ENCODE measurements at regions not wholly inside any gene's neighbourhood (a gene's known extent, or its start where the extent isn't known, plus 50 kb on each side); places are given as distances from the start of the nearest gene placed in this dataset.

GRCh38 chr11:13800901-13801300, 132.4 kb downstream of the FAR1 start:
- Mint-ChIP-seq H3K4me3 (no peak overlapping the region), H3K27me3 (ENCODE audit: low read depth) (no peaks in the 10 kb centered on the region; the same call in 1 of the 2 replicates), H3K4me1 (no peaks in the 10 kb centered on the region), H3K36me3 (peaks cover 16% of the 10 kb centered on the region), H3K9me3 (peaks cover 35% of the 10 kb centered on the region), H3K27ac (no peak overlapping the region)
- POLR2A ChIA-PET = no interaction called here
- CTCF ChIA-PET = no interaction called here
- DNase-seq (ENCODE audit: low spot score) = no peak
- ATAC-seq = no peak
- TF ChIP-seq EMX1 (CRISPR knock-in tag; IDR thresholded peaks at IDR 0.05) (no peak), ZNF317 (CRISPR knock-in tag; IDR thresholded peaks at IDR 0.05; ENCODE audit: borderline replicate concordance, low read depth) (peak; percentile 88)

- Mint-ChIP-seq H3K36me3 (peaks cover 4% of the 10 kb centered on the region), H3K4me3 (no peak overlapping the region), H3K27ac (no peak overlapping the region), H3K9me3 (peaks cover 22% of the 10 kb centered on the region), H3K27me3 (ENCODE audit: low read depth) (no peaks in the 10 kb centered on the region; the same call in 1 of the 2 replicates), H3K4me1 (no peaks in the 10 kb centered on the region)
- TF ChIP-seq MXD4 (CRISPR knock-in tag; IDR thresholded peaks at IDR 0.05; ENCODE audit: borderline replicate concordance) = no peak
- no peak for TF ChIP-seq NFE2L1 (CRISPR knock-in tag; IDR thresholded peaks at IDR 0.05)
- TF ChIP-seq ELF4 (CRISPR knock-in tag; IDR thresholded peaks at IDR 0.05; ENCODE audit: low read depth) = no peak
- TF ChIP-seq ZNF425 (CRISPR knock-in tag; conservative IDR thresholded peaks at IDR 0.05) = no peak
- TF ChIP-seq RORB (CRISPR knock-in tag; IDR thresholded peaks at IDR 0.05) = no peak
- TF ChIP-seq USF1 (CRISPR knock-in tag; IDR thresholded peaks at IDR 0.05) = no peak
- no peak for TF ChIP-seq SP1 (CRISPR knock-in tag; conservative IDR thresholded peaks at IDR 0.05)
- no peak for TF ChIP-seq SMAD3 (CRISPR knock-in tag; IDR thresholded peaks at IDR 0.05; ENCODE audit: borderline replicate concordance)
- CTCF ChIA-PET = no interaction called here
- ATAC-seq = no peak
- no peak for DNase-seq (ENCODE audit: low spot score)
- POLR2A ChIA-PET = no interaction called here
Measured at GRCh38 chr11:13818325-13818724, 144.2 kb upstream of the SPON1 start.

GRCh38 chr11:13826505-13827278, 135.8 kb upstream of the SPON1 start:
- no peak overlapping the region for H3K27ac Mint-ChIP-seq
- ChIA-PET CTCF (no interaction called here), POLR2A (no interaction called here)
- H3K27me3 Mint-ChIP-seq (ENCODE audit: low read depth) = no peaks in the 10 kb centered on the region; the same call in 1 of the 2 replicates
- DNase-seq (ENCODE audit: low spot score) (no peak), ATAC-seq (no peak)
- H3K4me3 Mint-ChIP-seq = no peak overlapping the region
- H3K9me3 Mint-ChIP-seq = peaks cover 30% of the 10 kb centered on the region
- peaks cover 23% of the 10 kb centered on the region for H3K36me3 Mint-ChIP-seq
- TF ChIP-seq ZMAT4 (CRISPR knock-in tag; IDR thresholded peaks at IDR 0.05) (no peak), CREM (CRISPR knock-in tag; IDR thresholded peaks at IDR 0.05) (no peak), ZNF219 (CRISPR knock-in tag; IDR thresholded peaks at IDR 0.05; ENCODE audit: borderline replicate concordance) (no peak), NR1H2 (CRISPR knock-in tag; IDR thresholded peaks at IDR 0.05) (no peak), NFATC4 (CRISPR knock-in tag; IDR thresholded peaks at IDR 0.05) (no peak), ATF6 (CRISPR knock-in tag; IDR thresholded peaks at IDR 0.05) (no peak), FOXJ3 (CRISPR knock-in tag; IDR thresholded peaks at IDR 0.05; ENCODE audit: borderline replicate concordance) (no peak), NFE2L1 (CRISPR knock-in tag; IDR thresholded peaks at IDR 0.05) (no peak), NR2C2 (CRISPR knock-in tag; IDR thresholded peaks at IDR 0.05) (no peak), ZNF281 (CRISPR knock-in tag; IDR thresholded peaks at IDR 0.05) (no peak), EMX1 (CRISPR knock-in tag; IDR thresholded peaks at IDR 0.05) (no peak), JAZF1 (CRISPR knock-in tag; IDR thresholded peaks at IDR 0.05) (no peak), RELA (CRISPR knock-in tag; IDR thresholded peaks at IDR 0.05; ENCODE audit: borderline replicate concordance) (no peak), KAT7 (CRISPR knock-in tag; IDR thresholded peaks at IDR 0.05; ENCODE audit: borderline replicate concordance) (no peak), ZNF416 (CRISPR knock-in tag; IDR thresholded peaks at IDR 0.05) (no peak)
- no peaks in the 10 kb centered on the region for H3K4me1 Mint-ChIP-seq
